HepG2 (cell line): ENCODE measurements at regions not wholly inside any gene's neighbourhood (a gene's known extent, or its start where the extent isn't known, plus 50 kb on each side); places are given as distances from the start of the nearest gene placed in this dataset.
A peak's percentile ranks its signal among the peaks of the same experiment; 100 is the strongest.

ENCODE experiments used
- ATAC-seq: fragments of 200-7000 bp; cut with Tn5 transposase; 3 replicates; pipeline ENCODE4 v1.9.1; 2020; ENCODE audit warnings: mild to moderate bottlenecking, moderate library complexity
- BruUV-seq: library from RNA; stranded (reverse); fragments of 400-500 nt; replicated peaks from 2 replicates; lab custom pipeline; 2021; lab: Mats Ljungman, UMichigan
- CTCF ChIA-PET: fragments of 300-600 bp; formaldehyde crosslinking; extraction: SDS; loops from one replicate; lab custom pipeline; 2021; ENCODE audit warnings: low total read pairs, inconsistent platforms, low intra/inter-chr PET ratio; lab: Yijun Ruan, JAX
- POLR2A ChIA-PET: fragments of 350-600 bp; sonication (Branson Sonifier 250); formaldehyde crosslinking; loops from one replicate; lab custom pipeline; 2020; ENCODE audit warnings: antibody characterized with exemption, inconsistent platforms; lab: Yijun Ruan, JAX
- DNase-seq: peaks from one replicate; pipeline ENCODE4 v3.0.0-alpha.2; 2015; ENCODE audit warnings: low spot score
- FAIRE-seq: peaks from 3 replicates; lab custom pipeline; 2011; peaks lifted over from hg19 to GRCh38; lab: Jason Lieb, UNC
- H2AFZ ChIP-seq: one replicate; pipeline ENCODE4 v1.6.1; 2011; ENCODE audit warnings: low read length, inconsistent platforms
- H3K27ac ChIP-seq: fragments of 300-600 bp; 3 replicates; pipeline ENCODE4 v1.8.0; 2011; ENCODE audit warnings: mixed run types, mild to moderate bottlenecking, mixed read lengths, low read length, inconsistent platforms; ENCODE audit not compliant: insufficient read depth; ENCODE audit errors: extremely low read length
- H3K27me3 ChIP-seq, 2 experiments: fragments of 200-600 bp in 1 of 2; 2 replicates in 1 of 2; 3 replicates in 1 of 2; pipeline versions ENCODE4 v1.6.0 to v1.8.0; 2011; ENCODE audit warnings: low read length in 2 of 2, mild to moderate bottlenecking in 2 of 2, moderate library complexity in 2 of 2, inconsistent platforms in 1 of 2; ENCODE audit not compliant: insufficient read depth in 2 of 2, control insufficient read depth in 1 of 2
- H3K36me3 ChIP-seq, 2 experiments: fragments of 200-600 bp in 1 of 2; replicated peaks in 1 of 2; 2 replicates in 1 of 2; 3 replicates in 1 of 2; pipeline versions ENCODE4 v1.5.1 to v1.8.0; 2011; ENCODE audit warnings: low read length in 2 of 2, inconsistent platforms in 1 of 2; ENCODE audit not compliant: insufficient read depth in 2 of 2, control insufficient read depth in 1 of 2
- H3K4me1 ChIP-seq: 2 replicates; pipeline ENCODE4 v1.5.1; 2012; ENCODE audit warnings: low read length, inconsistent platforms; ENCODE audit not compliant: insufficient read depth
- H3K4me2 ChIP-seq: 2 replicates; pipeline ENCODE4 v1.6.0; 2011; ENCODE audit warnings: low read depth, low read length, inconsistent platforms
- H3K4me3 ChIP-seq, 3 experiments: fragments of 200-600 bp in 1 of 3; sonication (generic), shearing (Covaris generic) in 1 of 3; replicated peaks in 1 of 3; 2 replicates each; pipeline ENCODE4 v1.5.1; 2011 to 2016; ENCODE audit warnings: low read length in 3 of 3, inconsistent platforms in 2 of 3, low read depth in 2 of 3, mild to moderate bottlenecking in 2 of 3, control low read depth in 1 of 3, mixed read lengths in 1 of 3; ENCODE audit not compliant: insufficient read depth in 1 of 3
- H3K79me2 ChIP-seq: one replicate; pipeline ENCODE4 v1.6.1; 2011; ENCODE audit warnings: low read length, inconsistent platforms; ENCODE audit not compliant: insufficient read depth
- H3K9ac ChIP-seq: 2 replicates; pipeline ENCODE4 v1.6.0; 2011; ENCODE audit warnings: mild to moderate bottlenecking, low read depth, low read length, inconsistent platforms; ENCODE audit not compliant: insufficient read depth
- H3K9me3 ChIP-seq: 2 replicates; pipeline ENCODE4 v1.5.1; 2012; ENCODE audit warnings: mild to moderate bottlenecking, low read length
- H4K20me1 ChIP-seq: 2 replicates; pipeline ENCODE4 v1.6.0; 2011; ENCODE audit warnings: inconsistent platforms, mild to moderate bottlenecking, low read length, moderate library complexity; ENCODE audit not compliant: insufficient read depth
- KDM3A ChIP-seq: IDR thresholded peaks from 2 replicates; pipeline ENCODE4 v1.6.1; 2018; ENCODE audit warnings: low read depth, missing compliant biosample characterization
- MAFF ChIP-seq: IDR thresholded peaks from 2 replicates; pipeline ENCODE4 v1.6.1; 2011; ENCODE audit warnings: low read depth, low read length, improper control_type of control experiment
- MAFK ChIP-seq, 2 experiments: IDR thresholded peaks in 1 of 2; conservative IDR thresholded peaks in 1 of 2; 2 replicates each; pipeline ENCODE4 v1.6.1; 2011; ENCODE audit warnings: improper control_type of control experiment in 2 of 2, low read length in 2 of 2
- RBAK ChIP-seq: sonication (generic); formaldehyde crosslinking; IDR thresholded peaks from 2 replicates; pipeline ENCODE4 v1.5.1; 2020; ENCODE audit warnings: mild to moderate bottlenecking, missing genetic modification reagents
- RFXAP ChIP-seq: sonication (generic); formaldehyde crosslinking; IDR thresholded peaks from 2 replicates; pipeline ENCODE4 v1.4.0; 2020; ENCODE audit warnings: missing genetic modification reagents, borderline replicate concordance
- ZBTB3 ChIP-seq: sonication (generic); formaldehyde crosslinking; IDR thresholded peaks from 2 replicates; pipeline ENCODE4 v1.4.0; 2020; ENCODE audit warnings: low read depth, mild to moderate bottlenecking, moderate library complexity, missing genetic modification reagents, borderline replicate concordance
- ZNF138 ChIP-seq: sonication (generic); formaldehyde crosslinking; IDR thresholded peaks from 2 replicates; pipeline ENCODE4 v1.5.0; 2020; ENCODE audit warnings: mild to moderate bottlenecking, low read depth, missing genetic modification reagents
- ZNF24 ChIP-seq: fragments of 450-650 bp; IDR thresholded peaks from 2 replicates; pipeline ENCODE4 v1.6.1; 2017; ENCODE audit warnings: antibody characterized with exemption, mild to moderate bottlenecking
- ZNF33B ChIP-seq: sonication (generic); formaldehyde crosslinking; IDR thresholded peaks from 2 replicates; pipeline ENCODE4 v1.5.1; 2020; ENCODE audit warnings: mild to moderate bottlenecking, missing genetic modification reagents
- ZNF589 ChIP-seq: sonication (generic); formaldehyde crosslinking; conservative IDR thresholded peaks from 2 replicates; pipeline ENCODE4 v1.8.0; 2022; ENCODE audit warnings: mild to moderate bottlenecking, moderate library complexity, missing genetic modification reagents
- WGBS: methylation state at CpG from one replicate; pipeline ENCODE4 v1.1.6; 2017; ENCODE audit warnings: low lambda C conversion rate; 5-methylcytosine and 5-hydroxymethylcytosine counted together
- in situ Hi-C: cut with HindIII; loops from 2 replicates; pipeline ENCODE4 v1.10.0; 2017; ENCODE audit warnings: low pct_unique_long_range_greater_than_20kb; ENCODE audit not compliant: extremely low pct_ligation_motif_present
- intact Hi-C: fragments of 100-400 bp; cut with micrococcal nuclease; formaldehyde crosslinking; loops from one replicate; pipeline ENCODE4 v1.10.0; 2022; ENCODE audit not compliant: unreplicated experiment
- TF ChIP-seq, protein P1 (sequence below): IDR thresholded peaks from 2 replicates; pipeline ENCODE4 v1.6.1; 2016; ENCODE audit warnings: mild to moderate bottlenecking, missing biosample characterization, missing genetic modification reagents
- TF ChIP-seq, protein P2 (sequence below): sonication (generic); formaldehyde crosslinking; IDR thresholded peaks from 2 replicates; pipeline ENCODE4 v1.4.0; 2020; ENCODE audit warnings: missing genetic modification reagents

DNA sequence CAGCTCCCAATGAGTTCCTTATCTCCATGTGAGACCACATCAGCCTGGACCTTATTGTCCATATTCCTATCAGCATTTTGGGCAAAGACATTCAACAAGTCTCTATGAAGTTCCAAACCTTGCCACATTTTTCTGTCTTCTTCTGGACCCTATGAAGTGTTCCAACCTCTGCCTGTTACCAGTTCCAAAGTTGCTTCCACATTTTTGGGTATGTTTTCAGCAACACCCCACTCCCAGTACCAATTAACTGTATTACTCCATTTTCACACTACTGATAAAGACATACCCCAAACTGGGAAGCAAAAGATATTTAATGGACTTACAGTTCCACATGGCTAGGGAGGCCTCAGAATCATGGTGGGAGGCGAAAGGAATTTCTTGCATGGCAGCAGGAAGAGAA, 548.5 kb downstream of the CHSY3 start:
- intact Hi-C loops = no loop called here
- no peak for TF ChIP-seq ZNF24
- TF ChIP-seq, protein P1, sequence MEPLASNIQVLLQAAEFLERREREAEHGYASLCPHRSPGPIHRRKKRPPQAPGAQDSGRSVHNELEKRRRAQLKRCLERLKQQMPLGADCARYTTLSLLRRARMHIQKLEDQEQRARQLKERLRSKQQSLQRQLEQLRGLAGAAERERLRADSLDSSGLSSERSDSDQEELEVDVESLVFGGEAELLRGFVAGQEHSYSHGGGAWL = no peak
- no peak for TF ChIP-seq ZNF138
- TF ChIP-seq ZNF589 (CRISPR knock-in tag) = no peak
- no peak for TF ChIP-seq RBAK
- Histone ChIP-seq H3K4me3 (no peak overlapping the region), H3K79me2 (no peaks in the 10 kb centered on the region), H3K36me3 (no peaks in the 10 kb centered on the region), H3K9me3 (peaks cover 78% of the 10 kb centered on the region), H3K27ac (no peak overlapping the region), H3K9ac (no peak overlapping the region), H3K4me2 (no peak overlapping the region), H3K4me1 (no peaks in the 10 kb centered on the region), H3K27me3 (no peaks in the 10 kb centered on the region), H4K20me1 (no peaks in the 10 kb centered on the region), H2AFZ (no peak overlapping the region)
- FAIRE-seq (no peak), ATAC-seq (no peak), DNase-seq (no peak)
- no TSS peak for BruUV-seq
- in situ Hi-C loops = no loop called here
- CTCF ChIA-PET = no interaction called here
- POLR2A ChIA-PET = no interaction called here
- 13% methylated on average over 1 of the region's 1 CpG for whole genome bisulfite sequencing

DNA sequence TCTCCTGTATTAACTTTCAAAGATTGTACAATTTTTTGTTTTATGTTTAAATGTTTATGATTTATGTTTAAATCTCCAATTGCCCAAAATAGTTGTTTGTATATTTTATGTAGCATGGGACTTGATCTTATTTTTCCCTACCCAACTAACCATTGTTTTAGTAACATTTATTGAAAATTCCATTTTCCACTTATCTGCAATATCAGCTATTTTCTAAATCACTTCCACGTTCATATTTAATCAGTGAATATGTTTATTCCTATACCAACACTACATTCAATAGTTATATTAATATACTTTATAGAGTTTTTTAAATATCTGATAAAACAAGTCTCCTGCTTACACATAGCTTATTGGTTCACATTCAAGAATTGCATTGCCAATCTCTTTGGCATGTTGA, 532.2 kb downstream of the CHSY3 start:
- H3K27me3 ChIP-seq = no peaks in the 10 kb centered on the region
- H3K36me3 ChIP-seq = no peaks in the 10 kb centered on the region
- no peak overlapping the region for H2AFZ ChIP-seq
- WGBS = 0% methylated on average over 1 of the region's 1 CpG
- H3K9ac ChIP-seq = no peak overlapping the region
- no peak overlapping the region for H3K4me2 ChIP-seq
- no peak overlapping the region for H3K27ac ChIP-seq
- H3K4me1 ChIP-seq = no peaks in the 10 kb centered on the region
- peaks cover 56% of the 10 kb centered on the region for H3K9me3 ChIP-seq
- in situ Hi-C loops = no loop called here
- TF ChIP-seq MAFF = peak; percentile 50; the same call in 1 of the 2 replicates
- TF ChIP-seq RFXAP = no peak
- peak; percentile 48 to 75; a peak in 3 of 4 replicates for TF ChIP-seq MAFK (conservative IDR thresholded peaks at IDR 0.05 in 1 of 2, IDR thresholded peaks at IDR 0.05 in 1 of 2; ENCODE audit: low read length in 2 of 2)
- TF ChIP-seq ZNF33B (CRISPR knock-in tag) = no peak
- TF ChIP-seq, protein P2, sequence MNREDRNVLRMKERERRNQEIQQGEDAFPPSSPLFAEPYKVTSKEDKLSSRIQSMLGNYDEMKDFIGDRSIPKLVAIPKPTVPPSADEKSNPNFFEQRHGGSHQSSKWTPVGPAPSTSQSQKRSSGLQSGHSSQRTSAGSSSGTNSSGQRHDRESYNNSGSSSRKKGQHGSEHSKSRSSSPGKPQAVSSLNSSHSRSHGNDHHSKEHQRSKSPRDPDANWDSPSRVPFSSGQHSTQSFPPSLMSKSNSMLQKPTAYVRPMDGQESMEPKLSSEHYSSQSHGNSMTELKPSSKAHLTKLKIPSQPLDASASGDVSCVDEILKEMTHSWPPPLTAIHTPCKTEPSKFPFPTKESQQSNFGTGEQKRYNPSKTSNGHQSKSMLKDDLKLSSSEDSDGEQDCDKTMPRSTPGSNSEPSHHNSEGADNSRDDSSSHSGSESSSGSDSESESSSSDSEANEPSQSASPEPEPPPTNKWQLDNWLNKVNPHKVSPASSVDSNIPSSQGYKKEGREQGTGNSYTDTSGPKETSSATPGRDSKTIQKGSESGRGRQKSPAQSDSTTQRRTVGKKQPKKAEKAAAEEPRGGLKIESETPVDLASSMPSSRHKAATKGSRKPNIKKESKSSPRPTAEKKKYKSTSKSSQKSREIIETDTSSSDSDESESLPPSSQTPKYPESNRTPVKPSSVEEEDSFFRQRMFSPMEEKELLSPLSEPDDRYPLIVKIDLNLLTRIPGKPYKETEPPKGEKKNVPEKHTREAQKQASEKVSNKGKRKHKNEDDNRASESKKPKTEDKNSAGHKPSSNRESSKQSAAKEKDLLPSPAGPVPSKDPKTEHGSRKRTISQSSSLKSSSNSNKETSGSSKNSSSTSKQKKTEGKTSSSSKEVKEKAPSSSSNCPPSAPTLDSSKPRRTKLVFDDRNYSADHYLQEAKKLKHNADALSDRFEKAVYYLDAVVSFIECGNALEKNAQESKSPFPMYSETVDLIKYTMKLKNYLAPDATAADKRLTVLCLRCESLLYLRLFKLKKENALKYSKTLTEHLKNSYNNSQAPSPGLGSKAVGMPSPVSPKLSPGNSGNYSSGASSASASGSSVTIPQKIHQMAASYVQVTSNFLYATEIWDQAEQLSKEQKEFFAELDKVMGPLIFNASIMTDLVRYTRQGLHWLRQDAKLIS (CRISPR knock-in tag) = no peak
- TF ChIP-seq ZBTB3 (CRISPR knock-in tag) = no peak
- no peak for TF ChIP-seq KDM3A (CRISPR knock-in tag)
- no peak overlapping the region for H3K4me3 ChIP-seq
- ATAC-seq = no peak
- intact Hi-C loops = no loop called here
- CTCF ChIA-PET = no interaction called here
- BruUV-seq = no TSS peak
- H3K79me2 ChIP-seq = no peaks in the 10 kb centered on the region
- H4K20me1 ChIP-seq = no peaks in the 10 kb centered on the region
- FAIRE-seq = no peak
- POLR2A ChIA-PET = no interaction called here
- no peak for DNase-seq
